ENCODE measurements at regions not wholly inside any gene's neighbourhood (a gene's known extent, or its start where the extent isn't known, plus 50 kb on each side); places are given as distances from the start of the nearest gene placed in this dataset.
"Not testable (repeated sequence)": the region's sequence is repeated elsewhere in the genome, so short reads cannot be mapped to it uniquely, and the experiment has no call there.

- DNase-seq (ENCODE audit: low read depth, low spot score): no peak
Measured at GRCh38 chr9:75197561-75197960, 109.2 kb downstream of the OSTF1 start.

- DNase-seq (ENCODE audit: low read depth, low spot score): no peak
Measured at GRCh38 chr9:75198436-75198835, 110.1 kb downstream of the OSTF1 start.

GRCh38 chr9:75200892-75201470 is 112.7 kb downstream of the OSTF1 start:
- no peak for DNase-seq (ENCODE audit: low read depth, low spot score)

- DNase-seq (ENCODE audit: low read depth, low spot score): no peak
Measured at GRCh38 chr9:75201480-75202209, 113.3 kb downstream of the OSTF1 start.

GRCh38 chr9:75207997-75208396 is 119.7 kb downstream of the OSTF1 start:
- DNase-seq (ENCODE audit: low read depth, low spot score): not testable (repeated sequence)

- DNase-seq (ENCODE audit: low read depth, low spot score): no peak
Measured at GRCh38 chr9:75210215-75210614, 121.9 kb downstream of the OSTF1 start.

GRCh38 chr9:75213765-75214164 is 125.5 kb downstream of the OSTF1 start:
- DNase-seq (ENCODE audit: low read depth, low spot score): no peak

- no peak for DNase-seq (ENCODE audit: low read depth, low spot score)
Measured at GRCh38 chr9:75226403-75227139, 138.3 kb downstream of the OSTF1 start.

- DNase-seq (ENCODE audit: low read depth, low spot score): no peak
Measured at GRCh38 chr9:75228893-75229292, 140.6 kb downstream of the OSTF1 start.

GRCh38 chr9:75229605-75230332 is 141.5 kb downstream of the OSTF1 start:
- DNase-seq (ENCODE audit: low read depth, low spot score): no peak

- no peak for DNase-seq (ENCODE audit: low read depth, low spot score)
Measured at GRCh38 chr9:75230469-75230868, 142.2 kb downstream of the OSTF1 start.

GRCh38 chr9:75231167-75231566 is 142.9 kb downstream of the OSTF1 start:
- DNase-seq (ENCODE audit: low read depth, low spot score): no peak

- no peak for DNase-seq (ENCODE audit: low read depth, low spot score)
Measured at GRCh38 chr9:75233011-75233410, 144.7 kb downstream of the OSTF1 start.

- no peak for DNase-seq (ENCODE audit: low read depth, low spot score)
Measured at GRCh38 chr9:75235632-75236031, 147.3 kb downstream of the OSTF1 start.

- DNase-seq (ENCODE audit: low read depth, low spot score): no peak
Measured at GRCh38 chr9:75238311-75238976, 150.1 kb downstream of the OSTF1 start.

- DNase-seq (ENCODE audit: low read depth, low spot score): no peak
Measured at GRCh38 chr9:75239176-75239575, 150.9 kb downstream of the OSTF1 start.

- DNase-seq (ENCODE audit: low read depth, low spot score): no peak
Measured at GRCh38 chr9:75242426-75242825, 154.1 kb downstream of the OSTF1 start.

GRCh38 chr9:75246949-75247348 is 158.6 kb downstream of the OSTF1 start:
- DNase-seq (ENCODE audit: low read depth, low spot score): no peak

GRCh38 chr9:75265525-75265972 is 177.2 kb downstream of the OSTF1 start:
- DNase-seq (ENCODE audit: low read depth, low spot score): no peak

GRCh38 chr9:75269197-75269596 is 180.9 kb downstream of the OSTF1 start:
- DNase-seq (ENCODE audit: low read depth, low spot score): no peak

GRCh38 chr9:75273055-75273454 is 184.7 kb downstream of the OSTF1 start:
- DNase-seq (ENCODE audit: low read depth, low spot score): not testable (repeated sequence)

Measured in brain pericyte (primary cell).